IgD-negative memory B cell (primary cell): ENCODE measurements at regions not wholly inside any gene's neighbourhood (a gene's known extent, or its start where the extent isn't known, plus 50 kb on each side); places are given as distances from the start of the nearest gene placed in this dataset.
"Not testable (repeated sequence)": the region's sequence is repeated elsewhere in the genome, so short reads cannot be mapped to it uniquely, and the experiment has no call there.

Source experiments
- H3K27ac Mint-ChIP-seq, 3 donors: one replicate each; pipeline ENCODE4 v1.8.0; 2020 to 2022; ENCODE audit warnings: mild to moderate bottlenecking in 3 of 3, mixed read lengths in 3 of 3, moderate library complexity in 1 of 3
- H3K27me3 Mint-ChIP-seq: one replicate; pipeline ENCODE4 v1.8.0; 2021; ENCODE audit warnings: mixed read lengths
- H3K36me3 Mint-ChIP-seq: one replicate; pipeline ENCODE4 v1.8.0; 2020; ENCODE audit warnings: mild to moderate bottlenecking, mixed read lengths
- H3K4me1 Mint-ChIP-seq, 3 donors: one replicate each; pipeline ENCODE4 v1.8.0; 2020 to 2022; ENCODE audit warnings: mixed read lengths in 3 of 3, mild to moderate bottlenecking in 1 of 3
- H3K4me3 Mint-ChIP-seq, 4 donors: one replicate each; pipeline ENCODE4 v1.8.0; 2020 to 2022; ENCODE audit warnings: mild to moderate bottlenecking in 4 of 4, mixed read lengths in 4 of 4, moderate library complexity in 3 of 4
- H3K9me3 Mint-ChIP-seq, 3 donors: one replicate each; pipeline ENCODE4 v1.8.0; 2020 to 2021; ENCODE audit warnings: mixed read lengths in 3 of 3, mild to moderate bottlenecking in 1 of 3

DNA sequence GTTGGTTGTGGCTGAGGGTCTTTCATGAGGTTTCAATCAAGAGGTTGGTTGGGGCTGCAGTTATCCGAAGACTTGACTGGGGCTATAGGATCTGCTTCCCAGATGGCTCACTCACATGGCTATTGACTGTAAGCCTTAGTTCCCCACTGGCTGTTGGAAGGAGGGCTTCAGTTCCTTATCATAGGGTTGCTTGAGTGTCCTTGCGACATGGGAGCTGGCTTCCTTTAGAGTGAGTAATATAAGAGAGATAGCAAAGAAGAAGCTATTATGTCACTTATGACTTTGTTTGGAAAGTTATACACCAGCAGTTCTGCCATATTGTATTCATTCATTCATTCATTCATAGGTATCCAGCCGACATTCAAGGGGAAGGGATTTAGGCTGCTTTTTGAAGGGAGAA lies 121.4 kb upstream of the WSCD1 start:
- Mint-ChIP-seq H3K27ac (no peak overlapping the region), H3K36me3 (peaks cover 2% of the 10 kb centered on the region), H3K9me3 (peaks cover 2 to 10% (median 8%) of the 10 kb centered on the region in 3 donors), H3K4me1 (no peaks in the 10 kb centered on the region), H3K4me3 (no peak overlapping the region), H3K27me3 (peaks cover 5% of the 10 kb centered on the region)

DNA sequence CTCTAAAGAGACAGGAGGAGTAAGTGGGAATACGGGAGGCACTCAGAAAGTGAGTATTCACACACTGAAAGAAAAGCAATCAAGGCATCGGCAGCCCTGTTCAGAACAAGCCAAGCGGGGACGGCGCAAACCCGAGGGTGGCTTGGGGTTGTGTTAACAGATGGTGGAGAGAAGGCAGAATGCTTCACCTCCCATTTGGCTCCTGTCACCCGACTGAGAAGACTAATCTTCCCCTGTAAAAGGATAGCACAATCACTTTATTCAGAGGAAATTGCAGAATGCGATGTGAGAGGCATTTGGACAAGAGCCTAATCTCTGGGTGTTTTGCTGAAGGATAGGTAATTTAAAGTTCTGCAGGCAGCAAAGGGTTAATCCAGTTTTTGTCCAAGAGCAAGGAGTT lies 119.3 kb upstream of the WSCD1 start:
- no peak overlapping the region for H3K27ac Mint-ChIP-seq
- H3K9me3 Mint-ChIP-seq: peaks cover under 1 to 7% (median 6%) of the 10 kb centered on the region in 3 donors
- no peaks in the 10 kb centered on the region for H3K4me1 Mint-ChIP-seq
- peaks cover 2% of the 10 kb centered on the region for H3K36me3 Mint-ChIP-seq
- no peak overlapping the region for H3K4me3 Mint-ChIP-seq
- peaks cover 5% of the 10 kb centered on the region for H3K27me3 Mint-ChIP-seq

DNA sequence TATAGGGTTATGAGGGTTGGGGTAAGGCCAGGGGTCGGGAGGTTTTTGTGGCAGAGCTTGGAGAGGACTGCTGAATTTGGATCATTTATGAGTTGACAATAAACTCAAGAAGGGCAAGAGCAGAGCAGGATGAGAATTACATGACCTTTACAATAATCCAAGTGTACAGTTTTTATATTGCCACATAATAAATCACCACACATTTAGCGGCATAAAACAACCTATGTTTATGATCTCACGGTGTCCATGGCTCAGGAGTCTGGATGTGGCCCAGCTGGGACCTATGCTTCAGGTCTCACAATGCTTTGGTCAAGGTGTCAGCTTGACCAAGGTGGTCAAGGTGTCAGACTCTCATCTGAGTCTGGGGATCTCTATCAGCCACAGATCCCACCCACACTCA lies 118.3 kb upstream of the WSCD1 start:
- H3K36me3 Mint-ChIP-seq: peaks cover 2% of the 10 kb centered on the region
- peaks cover 5% of the 10 kb centered on the region for H3K27me3 Mint-ChIP-seq
- no peak overlapping the region for H3K4me3 Mint-ChIP-seq
- no peak overlapping the region for H3K27ac Mint-ChIP-seq
- H3K4me1 Mint-ChIP-seq: no peaks in the 10 kb centered on the region
- H3K9me3 Mint-ChIP-seq: peaks cover 0 to 6% (median 2%) of the 10 kb centered on the region in 3 donors

DNA sequence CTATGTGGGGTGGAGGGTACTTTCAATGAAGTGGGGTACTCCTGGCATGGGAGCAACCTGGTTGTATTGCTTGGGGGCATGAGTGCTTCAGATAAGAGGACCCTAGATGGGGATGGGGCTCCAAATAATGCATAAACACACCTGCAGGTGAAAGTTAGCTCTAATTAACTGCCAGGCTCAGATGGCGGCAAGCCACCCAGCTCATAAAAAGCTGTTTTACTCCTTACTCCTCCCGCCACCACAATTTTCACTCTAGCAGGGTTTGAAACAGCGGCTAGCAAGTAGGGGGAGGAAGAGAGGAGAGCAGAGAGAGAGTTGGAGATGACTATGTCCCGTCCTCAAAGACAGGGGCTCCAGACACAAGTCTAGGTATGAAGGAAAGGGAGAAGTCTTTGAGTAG lies 117.7 kb upstream of the WSCD1 start:
- Mint-ChIP-seq H3K27me3 (peaks cover 5% of the 10 kb centered on the region), H3K9me3 (peaks cover 0 to 6% (median 2%) of the 10 kb centered on the region in 3 donors), H3K27ac (no peak overlapping the region), H3K36me3 (peaks cover 2% of the 10 kb centered on the region), H3K4me1 (no peaks in the 10 kb centered on the region), H3K4me3 (no peak overlapping the region)

DNA sequence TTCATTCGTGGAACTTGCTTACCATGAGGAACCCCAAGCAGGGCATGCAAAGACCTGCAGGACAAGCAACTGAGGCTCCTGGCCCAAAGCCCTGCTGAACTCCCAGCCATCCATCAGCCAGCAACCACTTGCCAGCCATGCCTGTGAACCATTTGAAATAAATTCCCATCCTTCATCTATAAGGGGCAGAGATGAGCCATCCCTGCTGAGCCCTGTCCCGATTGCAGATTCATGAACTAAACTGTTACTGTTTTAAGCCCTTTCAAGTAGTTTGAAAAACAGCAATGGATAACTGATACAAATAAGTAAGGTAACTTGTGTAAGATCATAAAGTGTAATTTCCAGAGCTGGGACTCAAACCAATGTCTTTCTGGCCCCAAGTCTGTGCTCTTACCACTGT lies 114.4 kb upstream of the WSCD1 start:
- Mint-ChIP-seq H3K27ac (no peak overlapping the region), H3K36me3 (peaks cover 2% of the 10 kb centered on the region), H3K4me3 (no peak overlapping the region), H3K4me1 (no peaks in the 10 kb centered on the region), H3K9me3 (peaks cover 0 to 6% (median 2%) of the 10 kb centered on the region in 3 donors), H3K27me3 (peaks cover 3% of the 10 kb centered on the region)

DNA sequence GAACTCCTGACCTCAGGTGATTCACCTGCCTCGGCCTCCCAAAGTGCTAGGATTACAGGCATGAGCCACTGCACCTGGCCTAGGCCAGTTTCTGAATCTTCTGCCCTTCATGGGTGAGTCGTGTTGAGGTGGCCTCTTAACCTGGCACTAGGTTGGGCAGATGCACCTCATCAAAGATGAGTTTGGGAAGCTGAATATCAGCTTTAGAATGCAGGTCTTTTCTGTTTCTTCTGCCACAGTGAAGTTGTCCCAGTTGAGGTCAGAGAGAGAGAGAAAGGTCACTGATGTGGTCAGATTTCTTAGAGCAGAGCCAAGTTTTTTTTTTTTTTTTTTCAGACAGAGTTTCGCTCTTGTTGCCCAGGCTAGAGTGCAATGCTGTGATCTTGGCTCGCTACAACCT lies 111.3 kb upstream of the WSCD1 start:
- peaks cover 3% of the 10 kb centered on the region for H3K27me3 Mint-ChIP-seq
- no peaks in the 10 kb centered on the region for H3K4me1 Mint-ChIP-seq
- H3K36me3 Mint-ChIP-seq: no peaks in the 10 kb centered on the region
- H3K4me3 Mint-ChIP-seq: no peak overlapping the region
- H3K9me3 Mint-ChIP-seq: peaks cover 0 to 6% (median 2%) of the 10 kb centered on the region in 3 donors
- H3K27ac Mint-ChIP-seq: no peak overlapping the region

DNA sequence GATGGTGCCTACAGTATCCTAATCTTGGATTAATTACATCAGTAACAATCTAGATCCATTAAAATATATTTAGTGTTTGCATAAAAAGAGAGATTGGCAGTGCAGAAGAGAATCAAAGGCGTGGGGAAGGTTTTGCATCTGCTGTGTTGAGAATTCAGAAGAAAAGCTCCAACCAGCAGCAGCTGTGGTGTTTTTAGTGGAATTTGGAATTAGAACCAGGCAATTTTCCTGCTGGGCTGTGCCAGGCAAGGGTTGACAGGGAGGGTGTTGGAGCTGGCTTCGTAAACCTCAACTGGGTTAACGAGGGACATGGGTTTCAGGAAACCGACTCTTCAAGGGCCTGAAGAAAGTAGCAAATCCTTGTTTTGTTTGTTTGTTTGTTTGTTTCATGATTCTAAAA lies 107.8 kb upstream of the WSCD1 start:
- Mint-ChIP-seq H3K4me3 (no peak overlapping the region), H3K27ac (no peak overlapping the region), H3K27me3 (peaks cover 3% of the 10 kb centered on the region), H3K4me1 (no peaks in the 10 kb centered on the region), H3K36me3 (no peaks in the 10 kb centered on the region), H3K9me3 (no peaks in the 10 kb centered on the region)

DNA sequence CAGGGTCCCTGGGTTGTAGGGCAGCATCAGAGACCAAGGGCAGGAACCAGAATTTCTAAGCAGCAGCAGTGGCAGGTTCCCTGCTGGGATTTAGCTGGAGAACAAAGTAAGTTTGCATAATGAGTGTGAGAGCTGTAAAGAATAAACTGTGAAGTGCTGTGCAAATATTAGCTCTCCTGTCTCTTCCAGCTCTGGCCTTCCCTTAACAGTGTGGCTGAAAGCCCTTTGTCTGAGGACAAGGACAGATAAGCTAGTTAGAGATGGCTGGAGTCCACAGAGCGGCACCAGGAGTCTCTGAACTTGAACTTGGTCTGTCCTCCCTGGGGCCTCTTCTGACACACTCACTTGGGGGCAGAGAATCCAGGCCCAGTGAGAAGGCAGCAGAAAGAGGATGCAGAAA lies 98.2 kb upstream of the WSCD1 start:
- H3K9me3 Mint-ChIP-seq: peaks cover 3 to 25% (median 15%) of the 10 kb centered on the region in 3 donors
- peaks cover 3% of the 10 kb centered on the region for H3K36me3 Mint-ChIP-seq
- no peak overlapping the region for H3K27ac Mint-ChIP-seq
- peaks cover 5% of the 10 kb centered on the region for H3K27me3 Mint-ChIP-seq
- H3K4me3 Mint-ChIP-seq: no peak overlapping the region
- H3K4me1 Mint-ChIP-seq: no peaks in the 10 kb centered on the region

DNA sequence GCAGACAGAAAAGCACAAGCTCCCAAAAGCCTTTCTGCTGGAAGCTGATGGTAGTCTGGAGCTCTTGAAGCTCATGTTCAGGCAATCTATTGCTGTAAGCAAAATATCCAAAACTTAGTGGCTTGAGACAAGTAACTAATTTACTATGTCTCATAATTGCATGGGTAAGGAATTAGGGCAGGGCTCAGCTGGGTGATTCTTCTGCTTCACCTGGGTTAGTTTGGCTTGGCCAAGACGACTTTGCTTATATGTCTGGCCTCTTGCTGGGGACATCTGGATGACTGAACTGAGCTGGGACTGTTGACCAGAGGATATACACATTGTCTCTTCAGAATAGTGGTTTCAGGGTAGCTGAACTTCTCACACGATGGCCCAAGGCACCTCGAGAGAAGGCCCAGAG lies 96.8 kb upstream of the WSCD1 start:
- no peak overlapping the region for H3K27ac Mint-ChIP-seq
- H3K27me3 Mint-ChIP-seq: peaks cover 3% of the 10 kb centered on the region
- H3K4me3 Mint-ChIP-seq: no peak overlapping the region
- no peaks in the 10 kb centered on the region for H3K4me1 Mint-ChIP-seq
- H3K9me3 Mint-ChIP-seq: peaks cover 0 to 18% (median 11%) of the 10 kb centered on the region in 3 donors
- peaks cover 3% of the 10 kb centered on the region for H3K36me3 Mint-ChIP-seq

DNA sequence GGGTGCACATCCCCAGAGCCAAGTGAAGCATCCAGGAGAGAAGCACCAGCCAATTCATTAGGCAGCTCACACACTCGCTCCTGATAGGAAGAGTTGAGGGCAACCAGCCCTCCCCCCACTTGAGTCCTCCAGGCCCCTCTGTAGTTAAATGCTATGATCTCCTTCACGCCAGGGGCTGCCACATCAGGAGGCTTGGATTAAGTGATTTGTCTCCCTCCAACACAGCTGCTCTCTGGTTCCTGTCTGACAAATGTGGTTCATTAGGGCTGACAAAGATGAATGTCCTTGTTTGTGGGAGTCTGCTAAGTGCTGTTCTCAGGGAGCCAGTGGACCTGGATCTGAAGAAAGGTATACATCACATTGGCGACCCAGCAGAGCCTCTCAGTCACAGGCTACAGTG lies 94.5 kb upstream of the WSCD1 start:
- peaks cover 2% of the 10 kb centered on the region for H3K27me3 Mint-ChIP-seq
- H3K27ac Mint-ChIP-seq: no peak overlapping the region

DNA sequence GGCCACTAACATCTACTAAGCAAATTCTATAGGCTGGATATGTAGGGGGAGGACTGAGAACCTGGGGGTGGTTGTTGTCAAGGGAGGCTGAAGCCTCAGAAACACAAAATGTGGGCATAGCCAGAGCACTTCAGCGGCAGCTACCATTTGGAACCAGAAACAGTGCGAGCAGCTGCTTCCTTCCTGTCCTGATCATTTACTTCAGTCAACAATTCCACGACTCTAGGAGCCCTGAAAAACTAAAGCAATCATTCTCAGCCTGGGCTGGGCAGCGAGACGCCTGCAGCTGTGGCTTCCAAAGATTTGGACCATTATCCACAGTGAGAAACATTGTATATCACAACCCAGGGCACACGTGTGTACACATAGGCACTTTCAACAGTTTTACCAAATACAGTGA lies 93.9 kb upstream of the WSCD1 start:
- Mint-ChIP-seq H3K4me3 (no peak overlapping the region), H3K9me3 (peaks cover 0 to 17% (median 8%) of the 10 kb centered on the region in 3 donors), H3K36me3 (peaks cover 2% of the 10 kb centered on the region), H3K4me1 (no peaks in the 10 kb centered on the region), H3K27me3 (peaks cover 2% of the 10 kb centered on the region), H3K27ac (no peak overlapping the region)

More for the DNA sequence above, 94.5 kb upstream of the WSCD1 start:
- Mint-ChIP-seq H3K4me3 (no peak overlapping the region), H3K4me1 (no peaks in the 10 kb centered on the region), H3K9me3 (peaks cover 0 to 17% (median 8%) of the 10 kb centered on the region in 3 donors), H3K36me3 (peaks cover 2% of the 10 kb centered on the region)

DNA sequence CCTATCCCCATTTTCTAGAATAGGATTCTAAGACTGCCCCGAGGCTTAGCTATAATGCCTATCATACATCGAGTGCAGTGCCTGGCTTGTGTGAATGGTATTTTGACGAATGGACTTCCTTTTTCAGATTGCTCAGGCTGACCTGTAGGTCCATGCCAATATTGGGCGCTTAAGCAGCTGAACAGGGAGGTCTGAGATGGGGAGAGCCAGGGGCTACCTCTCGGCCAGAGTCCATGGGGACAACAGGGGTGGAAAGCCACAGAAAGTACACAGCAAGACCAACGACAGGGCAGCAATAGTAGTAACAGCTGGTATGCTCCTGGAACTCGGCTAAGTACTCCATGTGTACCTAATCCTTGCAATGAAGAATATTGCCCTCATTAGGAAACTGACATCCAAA lies 91.7 kb upstream of the WSCD1 start:
- Mint-ChIP-seq H3K36me3 (peaks cover 2% of the 10 kb centered on the region), H3K4me3 (no peak overlapping the region), H3K9me3 (peaks cover 3 to 9% (median 8%) of the 10 kb centered on the region in 3 donors), H3K4me1 (no peaks in the 10 kb centered on the region), H3K27ac (no peak overlapping the region), H3K27me3 (peaks cover 6% of the 10 kb centered on the region)

DNA sequence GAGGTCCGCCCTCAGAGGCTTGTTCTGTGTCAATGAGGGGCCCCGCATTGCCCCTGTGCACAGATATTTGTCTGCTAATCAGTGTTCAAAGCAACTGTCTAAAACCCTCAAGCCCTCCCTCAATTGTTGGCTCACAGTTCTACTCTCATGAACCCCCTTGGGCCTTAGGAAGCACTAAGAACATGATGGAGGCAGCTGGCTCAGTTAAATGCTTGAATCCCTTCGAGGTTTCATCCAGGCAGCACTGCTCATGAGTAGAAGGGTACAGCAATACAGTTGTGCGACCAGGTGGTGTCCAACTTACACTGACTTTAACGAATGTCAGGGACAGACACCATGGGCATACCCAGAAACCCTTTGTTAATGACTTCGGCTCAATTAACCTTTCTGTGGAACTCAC lies 89.2 kb upstream of the WSCD1 start:
- Mint-ChIP-seq H3K4me1 (no peaks in the 10 kb centered on the region), H3K9me3 (peaks cover 0 to 3% (median 0%) of the 10 kb centered on the region in 3 donors), H3K27me3 (peaks cover 6% of the 10 kb centered on the region), H3K27ac (no peak overlapping the region), H3K4me3 (no peak overlapping the region), H3K36me3 (no peaks in the 10 kb centered on the region)

DNA sequence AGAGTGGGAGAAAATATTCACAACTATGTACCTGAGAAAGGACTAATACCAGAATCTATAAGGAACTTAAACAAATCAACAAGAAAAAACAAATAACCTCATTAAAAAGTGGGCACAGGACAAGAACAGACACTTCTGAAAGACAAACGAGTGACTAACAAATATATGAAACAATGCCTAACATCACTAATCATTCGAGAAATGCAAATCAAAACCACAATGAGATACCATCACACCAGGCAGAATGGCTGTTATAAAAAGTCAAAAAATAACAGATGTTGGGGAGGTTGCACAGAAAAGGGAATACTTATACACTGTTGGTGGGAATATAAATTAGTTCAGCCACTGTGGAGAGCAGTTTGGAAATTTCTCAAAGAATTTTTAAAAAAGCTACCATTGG lies 83.5 kb upstream of the WSCD1 start:
- H3K4me3 Mint-ChIP-seq: no peak overlapping the region
- no peaks in the 10 kb centered on the region for H3K4me1 Mint-ChIP-seq
- H3K27ac Mint-ChIP-seq: no peak overlapping the region
- peaks cover 13% of the 10 kb centered on the region for H3K27me3 Mint-ChIP-seq
- no peaks in the 10 kb centered on the region for H3K36me3 Mint-ChIP-seq
- peaks cover 0 to 8% (median 4%) of the 10 kb centered on the region in 3 donors for H3K9me3 Mint-ChIP-seq

DNA sequence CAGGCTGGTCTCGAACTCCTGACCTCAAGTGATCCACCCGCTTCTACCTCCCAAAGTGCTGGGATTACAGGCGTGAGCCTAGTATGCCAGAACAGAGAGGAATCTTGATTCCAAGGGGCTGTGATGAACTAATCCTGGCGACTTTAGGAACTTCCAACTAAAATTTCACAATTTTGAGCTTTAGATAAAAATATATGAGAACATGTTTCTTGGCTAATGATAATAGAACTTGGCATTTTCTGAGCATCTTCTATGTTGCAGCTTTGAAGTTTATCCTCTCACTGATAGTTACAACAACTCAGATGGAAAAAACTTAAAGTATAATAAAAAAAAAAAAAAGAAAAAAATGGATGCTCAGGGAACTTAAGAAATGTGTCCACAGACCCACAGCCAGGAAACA lies 69.8 kb upstream of the WSCD1 start:
- H3K4me1 Mint-ChIP-seq: no peaks in the 10 kb centered on the region
- H3K9me3 Mint-ChIP-seq: no peaks in the 10 kb centered on the region
- no peaks in the 10 kb centered on the region for H3K36me3 Mint-ChIP-seq
- H3K4me3 Mint-ChIP-seq: no peak overlapping the region
- H3K27me3 Mint-ChIP-seq: peaks cover 1% of the 10 kb centered on the region
- no peak overlapping the region for H3K27ac Mint-ChIP-seq

DNA sequence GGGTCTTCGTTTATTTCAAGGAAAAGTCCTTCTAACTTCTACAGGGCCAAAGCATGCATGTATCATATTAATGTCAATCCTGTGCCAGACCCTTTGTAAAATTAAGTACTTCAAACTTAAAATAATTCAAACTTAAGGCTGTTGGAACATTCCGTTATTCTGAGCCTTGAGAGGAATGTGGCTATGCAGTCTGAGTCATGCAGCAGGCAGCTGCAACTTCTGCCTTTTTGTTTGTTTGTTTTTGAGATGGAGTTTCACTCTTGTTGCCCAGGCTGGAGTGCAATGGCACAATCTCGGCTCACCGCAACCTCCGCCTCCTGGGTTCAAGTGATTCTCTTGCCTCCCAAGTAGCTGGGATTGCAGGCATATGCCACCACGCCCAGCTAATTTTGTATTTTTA lies 67.0 kb upstream of the WSCD1 start:
- not testable (repeated sequence) for H3K9me3 Mint-ChIP-seq, H3K27me3 Mint-ChIP-seq, H3K4me1 Mint-ChIP-seq, H3K36me3 Mint-ChIP-seq, H3K27ac Mint-ChIP-seq
- peak overlapping the region in 1 of 4 donors; percentile 47 for H3K4me3 Mint-ChIP-seq

DNA sequence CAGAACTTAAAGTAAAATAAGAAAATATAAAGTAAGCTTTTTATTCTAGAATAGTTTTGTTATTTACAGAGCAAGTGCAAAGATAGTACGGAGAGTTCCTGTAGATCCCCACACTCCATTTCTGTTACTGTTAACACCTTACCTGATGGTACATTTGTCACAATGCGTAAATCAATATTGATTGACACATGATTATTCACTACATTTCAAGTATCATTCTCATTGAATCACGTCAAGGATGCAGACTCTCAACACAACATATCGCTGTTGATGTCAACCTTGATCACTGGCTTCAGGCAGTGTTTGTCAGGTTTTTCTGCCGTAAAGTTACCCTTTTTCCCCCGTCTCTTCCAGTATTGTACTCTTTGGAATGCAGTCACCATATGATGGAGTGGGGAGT lies 64.2 kb upstream of the WSCD1 start:
- H3K36me3 Mint-ChIP-seq: no peaks in the 10 kb centered on the region
- peaks cover 1% of the 10 kb centered on the region for H3K27me3 Mint-ChIP-seq
- peaks cover 0 to under 1% (median 0%) of the 10 kb centered on the region in 3 donors for H3K9me3 Mint-ChIP-seq
- H3K4me1 Mint-ChIP-seq: no peaks in the 10 kb centered on the region
- no peak overlapping the region for H3K4me3 Mint-ChIP-seq
- no peak overlapping the region for H3K27ac Mint-ChIP-seq
